ENCODE measurements at regions not wholly inside any gene's neighbourhood (a gene's known extent, or its start where the extent isn't known, plus 50 kb on each side); places are given as distances from the start of the nearest gene placed in this dataset.

DNA sequence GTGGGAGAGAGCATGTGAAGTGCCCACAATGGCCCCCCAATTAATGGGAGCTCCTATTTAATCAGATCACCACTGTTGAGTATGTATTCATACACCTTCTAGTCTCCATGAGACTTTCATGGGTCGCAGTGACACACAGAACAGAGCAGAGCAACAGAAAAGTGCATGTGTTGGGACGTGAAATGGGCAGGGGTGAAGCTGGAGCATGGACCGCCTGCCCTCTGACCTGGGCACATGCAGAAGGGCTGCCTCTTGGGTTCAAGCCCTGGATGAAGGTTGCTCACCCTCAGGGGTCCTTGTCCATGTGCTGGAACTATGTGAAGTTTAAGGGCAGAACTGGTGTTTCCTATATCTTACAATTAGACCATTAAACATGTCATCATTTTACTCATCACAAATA, 106.0 kb upstream of the PHACTR3 start:
- Histone ChIP-seq H3K27ac (ENCODE audit: low read depth in 2 of 2, low read length in 2 of 2) (no peak overlapping the region), H3K9me3 (ENCODE audit: control insufficient read depth in 2 of 3, insufficient read depth in 1 of 3, low read length in 3 of 3) (no peaks in the 10 kb centered on the region), H3K9ac (ENCODE audit: low read length in 3 of 3) (no peak overlapping the region), H3K4me1 (ENCODE audit: control insufficient read depth in 2 of 3, insufficient read depth in 2 of 3, low read depth in 1 of 3, low read length in 3 of 3) (no peaks in the 10 kb centered on the region), H3K4me3 (ENCODE audit: low read length in 3 of 3) (no peak overlapping the region), H3K36me3 (ENCODE audit: control insufficient read depth in 2 of 3, insufficient read depth in 3 of 3, low read length in 3 of 3) (no peaks in the 10 kb centered on the region), H3K27me3 (ENCODE audit: control insufficient read depth, insufficient read depth, low read length) (no peaks in the 10 kb centered on the region)
- intact Hi-C loops (cut with DNase I) = no loop called here
- no peak for TF ChIP-seq CTCF (IDR thresholded peaks at IDR 0.05; ENCODE audit: borderline replicate concordance, extremely low read depth, insufficient read depth)
- DNase-seq = no peak
- FAIRE-seq = no peak

- intact Hi-C loops (cut with DNase I) = no loop called here
- Histone ChIP-seq H3K9ac (ENCODE audit: low read length in 3 of 3) (no peak overlapping the region), H3K27ac (ENCODE audit: low read depth in 2 of 2, low read length in 2 of 2) (no peak overlapping the region), H3K4me1 (ENCODE audit: control insufficient read depth in 2 of 3, insufficient read depth in 2 of 3, low read depth in 1 of 3, low read length in 3 of 3) (no peaks in the 10 kb centered on the region), H3K9me3 (ENCODE audit: control insufficient read depth in 2 of 3, insufficient read depth in 1 of 3, low read length in 3 of 3) (no peaks in the 10 kb centered on the region), H3K4me3 (ENCODE audit: low read length in 3 of 3) (no peak overlapping the region), H3K36me3 (ENCODE audit: control insufficient read depth in 2 of 3, insufficient read depth in 3 of 3, low read length in 3 of 3) (no peaks in the 10 kb centered on the region), H3K27me3 (ENCODE audit: control insufficient read depth, insufficient read depth, low read length) (no peaks in the 10 kb centered on the region)
- DNase-seq (no peak), FAIRE-seq (no peak)
- TF ChIP-seq CTCF (IDR thresholded peaks at IDR 0.05; ENCODE audit: borderline replicate concordance, extremely low read depth, insufficient read depth) = no peak
These were observed 104.5 kb upstream of the PHACTR3 start for GRCh38 chr20:59499863-59500262.

GRCh38 chr20:59508729-59509128, 95.6 kb upstream of the PHACTR3 start:
- no peaks in the 10 kb centered on the region for H3K4me1 ChIP-seq (ENCODE audit: control insufficient read depth in 2 of 3, insufficient read depth in 2 of 3, low read depth in 1 of 3, low read length in 3 of 3)
- intact Hi-C loops (cut with DNase I) = no loop called here
- DNase-seq = no peak
- H3K9ac ChIP-seq (ENCODE audit: low read length in 3 of 3) = no peak overlapping the region
- no peak overlapping the region for H3K4me3 ChIP-seq (ENCODE audit: low read length in 3 of 3)
- no peak overlapping the region for H3K27ac ChIP-seq (ENCODE audit: low read depth in 2 of 2, low read length in 2 of 2)
- TF ChIP-seq CTCF (IDR thresholded peaks at IDR 0.05; ENCODE audit: borderline replicate concordance, extremely low read depth, insufficient read depth) = no peak
- no peak for FAIRE-seq
- no peaks in the 10 kb centered on the region for H3K36me3 ChIP-seq (ENCODE audit: control insufficient read depth in 2 of 3, insufficient read depth in 3 of 3, low read length in 3 of 3)
- no peaks in the 10 kb centered on the region for H3K9me3 ChIP-seq (ENCODE audit: control insufficient read depth in 2 of 3, insufficient read depth in 1 of 3, low read length in 3 of 3)
- no peaks in the 10 kb centered on the region for H3K27me3 ChIP-seq (ENCODE audit: control insufficient read depth, insufficient read depth, low read length)

DNA sequence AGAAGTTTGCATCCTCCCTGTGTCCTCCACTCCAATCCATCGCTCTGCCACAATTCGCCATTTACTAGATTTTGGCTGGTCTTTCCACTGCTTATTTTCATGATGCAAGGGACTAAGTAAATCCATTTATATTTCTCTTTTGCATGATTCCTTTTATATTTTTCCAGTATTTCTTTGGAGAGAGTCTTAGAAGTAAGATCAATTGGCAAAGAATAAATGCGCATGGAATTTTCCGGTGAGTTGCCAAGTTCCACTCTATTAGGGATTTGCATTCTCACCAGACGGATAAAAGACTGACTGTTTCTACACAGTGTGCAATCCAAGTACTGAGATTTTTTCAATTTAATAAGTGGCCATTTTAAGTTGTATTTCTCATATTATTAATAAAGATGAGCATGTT, 91.7 kb upstream of the PHACTR3 start:
- Histone ChIP-seq H3K4me1 (ENCODE audit: control insufficient read depth in 2 of 3, insufficient read depth in 2 of 3, low read depth in 1 of 3, low read length in 3 of 3) (no peaks in the 10 kb centered on the region), H3K27ac (ENCODE audit: low read depth in 2 of 2, low read length in 2 of 2) (no peak overlapping the region), H3K4me3 (ENCODE audit: low read length in 3 of 3) (no peak overlapping the region), H3K36me3 (ENCODE audit: control insufficient read depth in 2 of 3, insufficient read depth in 3 of 3, low read length in 3 of 3) (no peaks in the 10 kb centered on the region), H3K9ac (ENCODE audit: low read length in 3 of 3) (no peak overlapping the region), H3K27me3 (ENCODE audit: control insufficient read depth, insufficient read depth, low read length) (no peaks in the 10 kb centered on the region), H3K9me3 (ENCODE audit: control insufficient read depth in 2 of 3, insufficient read depth in 1 of 3, low read length in 3 of 3) (no peaks in the 10 kb centered on the region)
- FAIRE-seq = no peak
- no peak for TF ChIP-seq CTCF (IDR thresholded peaks at IDR 0.05; ENCODE audit: borderline replicate concordance, extremely low read depth, insufficient read depth)
- intact Hi-C loops (cut with DNase I) = no loop called here
- no peak for DNase-seq
